ENCODE measurements at regions not wholly inside any gene's neighbourhood (a gene's known extent, or its start where the extent isn't known, plus 50 kb on each side); places are given as distances from the start of the nearest gene placed in this dataset.

GRCh38 chr10:62613424-62613823 lies 191.1 kb upstream of the ADO start:
- ChIA-PET CTCF (interaction anchor here (1.2 kb wide), 1 partner anchor 177 kb away, joined by 3 read pairs; no protein-coding TSS in a partner anchor), POLR2A (no interaction called here)
- TF ChIP-seq FOXA1 (IDR thresholded peaks at IDR 0.05), result no peak
- TF ChIP-seq SP1 (IDR thresholded peaks at IDR 0.05), result no peak
- no peak for TF ChIP-seq NFRKB (IDR thresholded peaks at IDR 0.05)
- TF ChIP-seq BHLHE40 (IDR thresholded peaks at IDR 0.05; ENCODE audit: borderline replicate concordance), result no peak
- no peak for TF ChIP-seq L3MBTL2 (conservative IDR thresholded peaks at IDR 0.05)
- no peak for TF ChIP-seq TARDBP (IDR thresholded peaks at IDR 0.05)
- no peak for TF ChIP-seq ZNF384 (IDR thresholded peaks at IDR 0.05)
- no peak for TF ChIP-seq HDGF (IDR thresholded peaks at IDR 0.05; ENCODE audit: borderline replicate concordance)
- TF ChIP-seq FOXM1 (IDR thresholded peaks at IDR 0.05; ENCODE audit: borderline replicate concordance), result no peak
- TF ChIP-seq ARNT (IDR thresholded peaks at IDR 0.05), result no peak
- TF ChIP-seq PKNOX1 (IDR thresholded peaks at IDR 0.05), result no peak
- TF ChIP-seq LEF1 (IDR thresholded peaks at IDR 0.05; ENCODE audit: borderline replicate concordance), result no peak
- no peak for TF ChIP-seq ELF4 (IDR thresholded peaks at IDR 0.05)
- no peak for TF ChIP-seq CTBP1 (IDR thresholded peaks at IDR 0.05; ENCODE audit: borderline replicate concordance)
- no peak for TF ChIP-seq SUZ12 (IDR thresholded peaks at IDR 0.05)
- no peak for DNase-seq (ENCODE audit: extremely low spot score)

GRCh38 chr10:62613859-62614258 lies 190.7 kb upstream of the ADO start:
- no peak for DNase-seq (ENCODE audit: extremely low spot score)
- ChIA-PET POLR2A (no interaction called here), CTCF (interaction anchor here (1.2 kb wide), 1 partner anchor 177 kb away, joined by 3 read pairs; no protein-coding TSS in a partner anchor)
- no peak for TF ChIP-seq ARNT (IDR thresholded peaks at IDR 0.05)
- TF ChIP-seq BHLHE40 (IDR thresholded peaks at IDR 0.05; ENCODE audit: borderline replicate concordance), result no peak
- no peak for TF ChIP-seq SP1 (IDR thresholded peaks at IDR 0.05)
- no peak for TF ChIP-seq CTBP1 (IDR thresholded peaks at IDR 0.05; ENCODE audit: borderline replicate concordance)

- no peak for TF ChIP-seq BHLHE40 (IDR thresholded peaks at IDR 0.05; ENCODE audit: borderline replicate concordance)
- no peak for TF ChIP-seq NFRKB (IDR thresholded peaks at IDR 0.05)
- no peak for TF ChIP-seq FOXM1 (IDR thresholded peaks at IDR 0.05; ENCODE audit: borderline replicate concordance)
- TF ChIP-seq SUZ12 (IDR thresholded peaks at IDR 0.05), result no peak
- no peak for TF ChIP-seq ARNT (IDR thresholded peaks at IDR 0.05)
- no peak for TF ChIP-seq HDGF (IDR thresholded peaks at IDR 0.05; ENCODE audit: borderline replicate concordance)
- no peak for TF ChIP-seq CTBP1 (IDR thresholded peaks at IDR 0.05; ENCODE audit: borderline replicate concordance)
- no peak for TF ChIP-seq ZNF384 (IDR thresholded peaks at IDR 0.05)
- no peak for TF ChIP-seq L3MBTL2 (conservative IDR thresholded peaks at IDR 0.05)
- TF ChIP-seq TARDBP (IDR thresholded peaks at IDR 0.05), result no peak
- no peak for TF ChIP-seq PKNOX1 (IDR thresholded peaks at IDR 0.05)
- TF ChIP-seq SP1 (IDR thresholded peaks at IDR 0.05), result no peak
- TF ChIP-seq FOXA1 (IDR thresholded peaks at IDR 0.05), result no peak
- no peak for TF ChIP-seq ELF4 (IDR thresholded peaks at IDR 0.05)
- TF ChIP-seq FOXK2 (IDR thresholded peaks at IDR 0.05), result no peak
- no peak for TF ChIP-seq LEF1 (IDR thresholded peaks at IDR 0.05; ENCODE audit: borderline replicate concordance)
- CTCF ChIA-PET, result interaction anchor here (1.2 kb wide), 1 partner anchor 178 kb away, joined by 3 read pairs; no protein-coding TSS in a partner anchor
- POLR2A ChIA-PET, result no interaction called here
- no peak for DNase-seq (ENCODE audit: extremely low spot score)
Observed at GRCh38 chr10:62614389-62615157, 189.9 kb upstream of the ADO start.

GRCh38 chr10:62616885-62617590 lies 187.5 kb upstream of the ADO start:
- CTCF ChIA-PET, result interaction anchor here (0.6 kb wide), 1 partner anchor 8 kb away, joined by 4 read pairs; no protein-coding TSS in a partner anchor
- TF ChIP-seq LEF1 (IDR thresholded peaks at IDR 0.05; ENCODE audit: borderline replicate concordance) (no peak), HDGF (IDR thresholded peaks at IDR 0.05; ENCODE audit: borderline replicate concordance) (no peak), SP1 (IDR thresholded peaks at IDR 0.05) (no peak), L3MBTL2 (conservative IDR thresholded peaks at IDR 0.05) (no peak), SUZ12 (IDR thresholded peaks at IDR 0.05) (no peak), ELF4 (IDR thresholded peaks at IDR 0.05) (no peak), ZNF384 (IDR thresholded peaks at IDR 0.05) (no peak), BHLHE40 (IDR thresholded peaks at IDR 0.05; ENCODE audit: borderline replicate concordance) (no peak), FOXA1 (IDR thresholded peaks at IDR 0.05) (no peak), FOXK2 (IDR thresholded peaks at IDR 0.05) (no peak), PKNOX1 (IDR thresholded peaks at IDR 0.05) (no peak), NFRKB (IDR thresholded peaks at IDR 0.05) (no peak), TARDBP (IDR thresholded peaks at IDR 0.05) (no peak), CTBP1 (IDR thresholded peaks at IDR 0.05; ENCODE audit: borderline replicate concordance) (no peak), ARNT (IDR thresholded peaks at IDR 0.05) (no peak), FOXM1 (IDR thresholded peaks at IDR 0.05; ENCODE audit: borderline replicate concordance) (no peak)
- POLR2A ChIA-PET, result no interaction called here
- no peak for DNase-seq (ENCODE audit: extremely low spot score)

- POLR2A ChIA-PET, result no interaction called here
- CTCF ChIA-PET, result no interaction called here
- DNase-seq (ENCODE audit: extremely low spot score), result no peak
- TF ChIP-seq HDGF (IDR thresholded peaks at IDR 0.05; ENCODE audit: borderline replicate concordance), result no peak
- no peak for TF ChIP-seq NFRKB (IDR thresholded peaks at IDR 0.05)
- TF ChIP-seq BHLHE40 (IDR thresholded peaks at IDR 0.05; ENCODE audit: borderline replicate concordance), result no peak
- TF ChIP-seq FOXA1 (IDR thresholded peaks at IDR 0.05), result no peak
- no peak for TF ChIP-seq PKNOX1 (IDR thresholded peaks at IDR 0.05)
- TF ChIP-seq FOXK2 (IDR thresholded peaks at IDR 0.05), result no peak
- TF ChIP-seq TARDBP (IDR thresholded peaks at IDR 0.05), result no peak
- TF ChIP-seq ELF4 (IDR thresholded peaks at IDR 0.05), result no peak
- TF ChIP-seq L3MBTL2 (conservative IDR thresholded peaks at IDR 0.05), result no peak
- no peak for TF ChIP-seq SUZ12 (IDR thresholded peaks at IDR 0.05)
- no peak for TF ChIP-seq CTBP1 (IDR thresholded peaks at IDR 0.05; ENCODE audit: borderline replicate concordance)
- no peak for TF ChIP-seq SP1 (IDR thresholded peaks at IDR 0.05)
- no peak for TF ChIP-seq ARNT (IDR thresholded peaks at IDR 0.05)
- TF ChIP-seq LEF1 (IDR thresholded peaks at IDR 0.05; ENCODE audit: borderline replicate concordance), result no peak
- no peak for TF ChIP-seq FOXM1 (IDR thresholded peaks at IDR 0.05; ENCODE audit: borderline replicate concordance)
- no peak for TF ChIP-seq ZNF384 (IDR thresholded peaks at IDR 0.05)
Observed at GRCh38 chr10:62617652-62618051, 186.9 kb upstream of the ADO start.
